ENCODE measurements at regions not wholly inside any gene's neighbourhood (a gene's known extent, or its start where the extent isn't known, plus 50 kb on each side); places are given as distances from the start of the nearest gene placed in this dataset.
"Not testable (repeated sequence)": the region's sequence is repeated elsewhere in the genome, so short reads cannot be mapped to it uniquely, and the experiment has no call there.

DNA sequence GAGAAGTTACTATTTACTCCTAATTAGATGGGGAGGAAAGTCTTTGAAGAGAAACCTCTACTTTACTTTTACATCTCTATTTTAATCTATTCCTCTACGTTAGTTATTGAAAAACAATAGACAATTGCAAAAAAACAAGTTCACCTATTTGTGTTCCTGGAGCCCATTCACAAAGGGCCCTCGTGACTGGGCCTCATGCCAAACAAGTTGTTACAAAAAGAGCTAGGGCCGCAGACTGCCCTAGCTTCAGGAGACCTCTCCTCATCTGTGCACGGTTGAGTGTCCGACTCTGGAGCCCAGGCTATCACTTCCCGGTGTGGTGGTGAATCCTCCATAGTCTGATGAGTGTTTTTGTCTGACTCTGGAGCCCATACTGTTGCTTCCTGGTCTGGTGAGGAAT is 190.9 kb downstream of the ZNF486 start:
- Mint-ChIP-seq H3K4me1 (ENCODE audit: low read depth) (no peaks in the 10 kb centered on the region), H3K27ac (no peak overlapping the region), H3K36me3 (ENCODE audit: low read depth) (no peaks in the 10 kb centered on the region), H3K27me3 (ENCODE audit: low read depth) (no peaks in the 10 kb centered on the region), H3K4me3 (no peak overlapping the region), H3K9me3 (peaks cover 56% of the 10 kb centered on the region)

DNA sequence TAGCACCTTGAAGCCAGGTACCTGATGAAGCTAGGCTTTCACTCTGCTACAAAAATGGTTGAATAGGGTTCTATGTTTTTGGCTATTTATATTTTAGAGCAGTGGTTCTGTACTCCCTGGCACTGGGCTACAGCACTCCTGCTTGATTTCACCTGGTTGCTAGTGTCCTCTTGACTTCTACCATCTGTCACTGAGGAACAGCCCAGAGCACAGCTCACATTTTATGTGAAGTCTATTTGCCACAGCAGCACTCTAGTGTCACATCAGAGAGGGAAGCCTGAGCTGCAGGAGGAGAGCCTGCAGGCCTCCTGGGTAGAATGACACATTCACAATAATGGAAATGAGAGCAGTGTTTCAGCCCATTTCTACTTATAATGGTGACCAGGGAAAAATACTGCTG is 184.2 kb downstream of the ZNF486 start:
- no peaks in the 10 kb centered on the region for H3K36me3 Mint-ChIP-seq (ENCODE audit: low read depth)
- H3K27me3 Mint-ChIP-seq (ENCODE audit: low read depth): no peaks in the 10 kb centered on the region
- H3K4me3 Mint-ChIP-seq: no peak overlapping the region
- no peak overlapping the region for H3K27ac Mint-ChIP-seq
- peaks cover 27% of the 10 kb centered on the region for H3K9me3 Mint-ChIP-seq
- H3K4me1 Mint-ChIP-seq (ENCODE audit: low read depth): no peaks in the 10 kb centered on the region

DNA sequence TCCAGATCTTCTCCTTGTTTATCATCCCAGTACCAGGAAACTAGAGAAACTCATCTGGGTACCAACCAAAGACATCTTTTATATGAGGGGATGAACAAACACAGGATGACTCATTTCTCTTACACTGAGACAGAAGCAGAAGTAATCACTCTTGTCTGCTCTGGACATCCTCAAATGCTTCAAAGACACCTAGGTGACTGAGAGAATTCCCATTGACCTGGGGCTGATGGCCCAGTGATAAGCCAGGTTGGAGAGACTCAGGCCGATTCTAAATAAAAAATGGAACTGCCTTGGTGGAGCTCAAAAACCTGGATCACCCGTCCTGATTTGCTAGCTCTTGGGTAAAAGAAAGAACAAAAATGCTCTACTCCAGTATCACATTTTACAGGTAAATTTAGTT is 182.2 kb downstream of the ZNF486 start:
- H3K4me1 Mint-ChIP-seq (ENCODE audit: low read depth): no peaks in the 10 kb centered on the region

DNA sequence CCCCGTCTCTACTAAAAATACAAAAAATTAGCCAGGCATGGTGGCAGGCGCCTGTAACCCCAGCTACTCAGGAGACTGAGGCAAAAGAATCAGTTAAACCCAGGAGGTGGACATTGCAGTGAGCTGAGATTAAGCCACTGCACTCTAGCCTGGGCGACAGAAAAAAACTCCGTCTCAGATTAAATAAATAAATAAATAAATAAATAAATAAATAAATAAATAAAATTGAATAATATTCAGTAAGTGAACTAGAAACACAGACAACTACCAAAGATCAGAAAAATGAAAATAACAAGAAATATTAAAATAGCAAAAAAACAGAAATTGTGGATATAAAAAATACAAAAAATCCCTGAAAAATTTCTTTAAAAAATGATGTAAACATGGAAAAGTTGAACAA is 172.4 kb downstream of the ZNF486 start:
- no peaks in the 10 kb centered on the region for H3K27me3 Mint-ChIP-seq (ENCODE audit: low read depth)
- no peak overlapping the region for H3K27ac Mint-ChIP-seq
- H3K36me3 Mint-ChIP-seq (ENCODE audit: low read depth): no peaks in the 10 kb centered on the region
- peaks cover 46% of the 10 kb centered on the region for H3K9me3 Mint-ChIP-seq
- no peak overlapping the region for H3K4me3 Mint-ChIP-seq
- H3K4me1 Mint-ChIP-seq (ENCODE audit: low read depth): no peaks in the 10 kb centered on the region

More for the DNA sequence above, 182.2 kb downstream of the ZNF486 start:
- Mint-ChIP-seq H3K4me3 (no peak overlapping the region), H3K36me3 (ENCODE audit: low read depth) (no peaks in the 10 kb centered on the region), H3K9me3 (peaks cover 20% of the 10 kb centered on the region), H3K27me3 (ENCODE audit: low read depth) (no peaks in the 10 kb centered on the region), H3K27ac (no peak overlapping the region)

DNA sequence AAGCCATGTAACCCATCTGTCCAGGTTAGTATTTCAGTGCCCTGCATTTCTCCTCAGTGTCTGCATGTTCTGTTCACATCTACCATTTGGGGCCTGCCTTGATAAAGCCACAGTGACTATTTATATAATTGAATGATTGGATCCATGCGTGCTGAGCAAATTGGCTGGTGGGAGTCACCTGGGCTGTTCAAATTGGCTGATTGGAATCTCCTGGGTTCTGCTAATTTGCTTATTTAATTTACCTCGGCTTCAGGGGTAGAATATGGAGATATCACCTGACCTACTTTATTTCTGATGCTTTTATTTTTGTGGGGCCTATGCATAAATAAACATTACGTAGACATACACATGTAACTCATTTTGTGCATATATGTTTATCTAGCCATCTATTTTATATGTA is 167.7 kb downstream of the ZNF486 start:
- no peak overlapping the region for H3K4me3 Mint-ChIP-seq
- H3K27ac Mint-ChIP-seq: no peak overlapping the region
- H3K36me3 Mint-ChIP-seq (ENCODE audit: low read depth): no peaks in the 10 kb centered on the region
- H3K9me3 Mint-ChIP-seq: peaks cover 28% of the 10 kb centered on the region
- H3K27me3 Mint-ChIP-seq (ENCODE audit: low read depth): no peaks in the 10 kb centered on the region
- no peaks in the 10 kb centered on the region for H3K4me1 Mint-ChIP-seq (ENCODE audit: low read depth)

DNA sequence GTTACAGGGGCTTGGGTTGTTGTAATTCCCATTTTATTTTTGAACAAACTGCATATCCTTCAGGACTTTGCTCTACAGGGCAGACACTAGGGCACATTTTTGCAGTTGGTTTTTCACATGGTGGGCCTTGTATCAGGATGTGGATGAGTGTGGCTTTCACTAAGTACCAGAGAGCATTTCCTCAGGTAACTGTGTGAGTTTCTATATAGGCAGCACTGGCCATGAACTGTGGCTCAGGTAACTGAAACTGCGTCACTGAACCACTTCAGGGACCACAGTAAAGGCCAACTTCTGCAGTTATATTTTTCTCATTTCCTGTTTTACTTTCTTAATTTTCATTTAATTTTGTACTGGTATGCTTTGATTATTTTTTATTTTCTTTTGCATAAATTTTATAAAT is 166.5 kb downstream of the ZNF486 start:
- no peak overlapping the region for H3K4me3 Mint-ChIP-seq
- H3K9me3 Mint-ChIP-seq: peaks cover 28% of the 10 kb centered on the region

DNA sequence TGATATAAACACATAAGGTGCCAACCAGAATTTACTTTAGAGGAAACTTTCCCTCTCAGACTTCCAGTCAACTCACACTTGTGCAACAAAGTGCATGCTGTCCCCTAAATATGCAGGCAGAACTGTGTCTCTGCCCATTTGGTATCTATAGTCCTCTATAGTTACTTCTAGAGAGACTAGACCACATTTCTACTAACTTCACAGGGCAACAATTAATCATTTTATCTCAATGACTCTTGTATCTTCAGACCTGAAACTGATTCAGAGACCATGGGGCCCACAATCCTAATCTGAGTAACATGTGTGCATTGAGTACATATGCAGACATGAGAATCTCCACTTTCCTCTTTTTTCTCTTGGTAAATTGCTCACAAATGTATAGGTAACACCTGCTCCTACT is 158.1 kb downstream of the ZNF486 start:
- Mint-ChIP-seq H3K36me3 (ENCODE audit: low read depth) (no peaks in the 10 kb centered on the region), H3K4me1 (ENCODE audit: low read depth) (no peaks in the 10 kb centered on the region), H3K4me3 (no peak overlapping the region), H3K9me3 (peaks cover 40% of the 10 kb centered on the region), H3K27ac (no peak overlapping the region), H3K27me3 (ENCODE audit: low read depth) (no peaks in the 10 kb centered on the region)

More for the DNA sequence above, 166.5 kb downstream of the ZNF486 start:
- H3K27ac Mint-ChIP-seq: no peak overlapping the region
- no peaks in the 10 kb centered on the region for H3K36me3 Mint-ChIP-seq (ENCODE audit: low read depth)
- H3K4me1 Mint-ChIP-seq (ENCODE audit: low read depth): no peaks in the 10 kb centered on the region
- no peaks in the 10 kb centered on the region for H3K27me3 Mint-ChIP-seq (ENCODE audit: low read depth)

DNA sequence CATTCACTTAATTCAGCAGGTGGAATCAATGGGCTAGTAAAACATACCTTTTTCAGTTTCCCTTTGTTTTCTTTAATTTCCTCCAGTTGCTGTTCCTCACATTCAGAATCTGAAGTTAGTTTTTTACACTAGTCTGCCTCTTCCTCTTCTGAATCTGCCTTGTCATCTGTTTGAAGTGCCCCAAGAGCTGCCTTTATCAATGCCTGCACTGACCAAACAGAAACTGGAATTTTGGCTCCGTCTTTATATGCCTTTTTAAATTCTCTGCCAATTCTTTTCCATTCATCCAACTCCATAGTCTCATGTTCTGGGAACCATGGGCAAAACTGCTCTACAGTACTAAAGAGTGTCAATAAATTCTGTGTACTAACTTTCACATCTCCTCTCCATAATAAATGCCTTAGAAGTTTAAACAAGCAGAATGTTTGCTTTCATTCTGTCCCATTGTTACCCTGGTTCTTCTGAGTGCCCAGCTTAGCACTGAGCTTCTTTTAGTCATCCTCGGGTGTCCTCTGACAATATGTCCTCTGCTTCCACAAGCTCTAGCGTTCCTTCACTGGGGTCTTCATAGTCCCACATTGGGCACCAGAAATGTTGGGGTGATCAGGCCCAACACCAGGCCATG is 154.2 kb downstream of the ZNF486 start:
- Mint-ChIP-seq H3K27ac (no peak overlapping the region), H3K4me3 (no peak overlapping the region), H3K9me3 (peaks cover 35% of the 10 kb centered on the region), H3K36me3 (ENCODE audit: low read depth) (no peaks in the 10 kb centered on the region), H3K4me1 (ENCODE audit: low read depth) (no peaks in the 10 kb centered on the region), H3K27me3 (ENCODE audit: low read depth) (no peaks in the 10 kb centered on the region)

DNA sequence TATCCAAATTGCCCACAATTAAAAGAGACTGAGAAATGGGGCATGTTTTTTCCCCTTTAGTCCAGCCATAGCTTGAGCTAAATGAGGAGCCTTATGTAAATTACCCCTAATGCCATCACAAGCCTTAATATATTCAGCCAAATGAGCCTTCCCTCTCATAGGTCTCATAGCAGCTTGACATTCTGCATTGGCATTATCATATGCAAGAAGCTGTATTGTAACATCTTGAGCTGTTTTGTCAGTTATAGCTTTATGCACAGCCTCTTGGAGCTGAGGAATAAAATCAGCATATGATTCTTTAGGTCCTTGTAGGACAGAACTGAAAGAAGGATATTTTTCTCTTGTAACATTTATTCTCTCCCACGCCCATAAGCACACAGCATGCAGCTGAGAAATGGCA is 153.2 kb downstream of the ZNF486 start:
- no peak overlapping the region for H3K4me3 Mint-ChIP-seq
- no peaks in the 10 kb centered on the region for H3K27me3 Mint-ChIP-seq (ENCODE audit: low read depth)
- H3K36me3 Mint-ChIP-seq (ENCODE audit: low read depth): no peaks in the 10 kb centered on the region
- H3K27ac Mint-ChIP-seq: no peak overlapping the region
- no peaks in the 10 kb centered on the region for H3K4me1 Mint-ChIP-seq (ENCODE audit: low read depth)
- H3K9me3 Mint-ChIP-seq: peaks cover 32% of the 10 kb centered on the region

DNA sequence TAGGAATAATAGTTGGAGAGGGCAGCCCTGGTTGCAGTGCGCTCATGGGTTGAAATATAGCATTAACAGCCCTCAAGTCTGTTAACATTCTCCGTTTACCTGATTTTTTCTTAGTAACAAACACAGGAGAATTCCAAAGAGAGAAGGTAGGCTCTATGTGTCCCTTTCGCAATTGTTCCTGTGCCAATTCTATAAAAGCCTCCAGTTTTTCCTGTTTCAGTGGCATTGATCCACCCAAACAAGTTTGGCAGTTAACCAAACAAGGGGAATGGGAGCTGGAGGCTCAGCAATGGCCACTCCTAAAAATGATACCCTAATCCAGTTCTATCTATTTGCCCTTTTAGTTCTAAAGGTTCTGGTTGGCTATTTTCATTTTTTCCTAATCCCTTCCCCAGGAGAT is 151.6 kb downstream of the ZNF486 start:
- Mint-ChIP-seq H3K36me3 (ENCODE audit: low read depth) (no peaks in the 10 kb centered on the region), H3K4me3 (no peak overlapping the region), H3K4me1 (ENCODE audit: low read depth) (no peaks in the 10 kb centered on the region), H3K27ac (no peak overlapping the region), H3K27me3 (ENCODE audit: low read depth) (no peaks in the 10 kb centered on the region), H3K9me3 (peaks cover 24% of the 10 kb centered on the region)

DNA sequence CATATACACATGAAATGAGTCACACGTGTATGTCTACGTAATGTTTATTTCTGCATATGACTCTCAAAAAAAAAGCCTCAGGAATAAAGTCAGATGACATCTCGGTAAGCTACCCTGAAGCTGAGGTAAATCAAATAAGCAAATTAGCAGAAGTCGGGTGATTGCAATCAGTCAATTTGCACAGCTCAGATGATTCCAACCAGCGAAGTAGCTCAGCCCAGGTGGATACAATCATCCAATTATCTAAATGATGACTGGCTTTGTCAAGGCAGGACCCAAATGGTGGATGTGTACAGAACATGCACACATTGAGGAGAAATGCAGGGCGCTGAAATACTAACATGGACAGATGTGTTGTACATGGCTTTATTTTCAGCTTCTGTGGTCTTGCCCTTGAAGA is 148.5 kb downstream of the ZNF486 start:
- H3K9me3 Mint-ChIP-seq: peaks cover 21% of the 10 kb centered on the region
- no peaks in the 10 kb centered on the region for H3K27me3 Mint-ChIP-seq (ENCODE audit: low read depth)
- no peak overlapping the region for H3K4me3 Mint-ChIP-seq
- no peak overlapping the region for H3K27ac Mint-ChIP-seq
- no peaks in the 10 kb centered on the region for H3K36me3 Mint-ChIP-seq (ENCODE audit: low read depth)
- H3K4me1 Mint-ChIP-seq (ENCODE audit: low read depth): no peaks in the 10 kb centered on the region

DNA sequence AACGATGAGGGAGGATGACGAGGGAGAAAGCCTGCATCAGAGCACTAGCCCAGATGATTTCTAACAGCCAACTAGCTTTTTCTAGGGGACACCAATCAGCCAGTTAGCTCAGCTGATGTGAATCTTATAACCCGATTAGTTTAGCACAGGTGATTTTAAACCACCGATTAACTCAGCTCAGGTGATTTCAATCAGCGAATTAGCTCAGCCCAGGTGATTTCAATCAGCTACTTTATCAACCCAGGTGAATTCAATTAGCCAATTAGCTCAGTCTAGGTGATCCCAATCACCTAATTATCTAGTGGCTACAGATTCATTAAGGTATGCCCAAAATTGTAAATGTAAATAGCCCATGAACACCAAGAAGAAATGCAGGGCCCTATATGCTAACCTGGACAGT is 146.9 kb downstream of the ZNF486 start:
- H3K27me3 Mint-ChIP-seq (ENCODE audit: low read depth): no peaks in the 10 kb centered on the region
- no peaks in the 10 kb centered on the region for H3K36me3 Mint-ChIP-seq (ENCODE audit: low read depth)
- H3K9me3 Mint-ChIP-seq: peaks cover 16% of the 10 kb centered on the region
- H3K4me1 Mint-ChIP-seq (ENCODE audit: low read depth): no peaks in the 10 kb centered on the region
- no peak overlapping the region for H3K27ac Mint-ChIP-seq
- no peak overlapping the region for H3K4me3 Mint-ChIP-seq

DNA sequence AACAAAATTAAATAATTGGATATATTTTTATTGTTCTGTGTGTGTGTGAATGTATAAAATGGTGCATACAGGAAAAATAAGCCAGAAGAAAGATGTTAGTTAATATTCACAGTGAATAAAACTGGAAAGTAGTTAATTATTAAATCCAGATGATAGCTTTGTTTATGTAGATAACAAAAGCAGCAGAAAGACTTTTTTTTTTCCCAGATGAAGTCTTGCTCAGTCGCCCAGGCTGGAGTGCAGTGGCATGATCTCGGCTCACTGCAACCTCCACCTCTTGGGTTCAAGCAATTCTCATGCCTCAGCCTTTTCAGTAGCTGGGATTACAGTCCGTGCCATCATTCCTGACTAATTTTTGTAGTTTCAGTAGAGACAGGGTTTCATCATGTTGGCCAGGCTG is 140.1 kb downstream of the ZNF486 start:
- Mint-ChIP-seq H3K4me3 (no peak overlapping the region), H3K27me3 (ENCODE audit: low read depth) (no peaks in the 10 kb centered on the region), H3K9me3 (peaks cover 30% of the 10 kb centered on the region), H3K36me3 (ENCODE audit: low read depth) (no peaks in the 10 kb centered on the region), H3K27ac (no peak overlapping the region), H3K4me1 (ENCODE audit: low read depth) (no peaks in the 10 kb centered on the region)

DNA sequence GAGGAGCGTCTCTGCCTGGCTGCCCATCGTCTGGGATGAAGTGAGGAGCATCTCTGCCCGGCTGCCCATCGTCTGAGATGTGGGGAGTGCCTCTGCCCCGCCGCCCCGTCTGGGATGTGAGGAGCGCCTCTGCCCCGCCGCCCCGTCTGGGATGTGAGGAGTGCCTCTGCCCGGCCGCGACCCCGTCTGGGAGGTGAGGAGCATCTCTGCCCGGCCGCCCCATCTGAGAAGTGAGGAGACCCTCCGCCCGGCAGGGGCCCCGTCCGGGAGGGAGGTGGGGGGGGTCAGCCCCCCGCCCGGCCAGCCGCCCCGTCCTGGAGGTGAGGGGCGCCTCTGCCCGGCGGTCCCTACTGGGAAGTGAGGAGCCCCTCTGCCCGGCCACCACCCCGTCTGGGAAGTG is 129.3 kb downstream of the ZNF486 start:
- H3K36me3 Mint-ChIP-seq (ENCODE audit: low read depth); H3K27me3 Mint-ChIP-seq (ENCODE audit: low read depth); H3K4me1 Mint-ChIP-seq (ENCODE audit: low read depth); H3K4me3 Mint-ChIP-seq; H3K27ac Mint-ChIP-seq: not testable (repeated sequence)
- H3K9me3 Mint-ChIP-seq: peaks cover 26% of the 10 kb centered on the region

DNA sequence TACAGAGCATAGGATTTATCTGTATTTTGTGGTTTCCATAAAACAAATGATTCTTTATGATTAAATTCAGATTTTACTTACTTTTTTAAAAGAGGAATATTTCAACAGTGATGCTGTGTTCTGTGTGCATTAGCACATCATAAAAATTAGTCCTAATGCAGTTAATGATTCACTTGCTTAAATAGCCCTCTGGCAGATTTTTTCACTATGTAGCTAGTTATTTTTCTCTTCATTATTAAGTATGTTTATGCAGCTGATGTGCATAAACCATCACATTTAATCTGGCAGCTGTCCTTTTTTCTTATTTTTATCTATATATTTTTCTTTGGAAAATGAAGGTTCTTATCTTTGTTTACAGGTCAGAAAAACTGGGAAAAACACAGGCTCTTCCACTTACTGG is 127.2 kb downstream of the ZNF486 start:
- H3K9me3 Mint-ChIP-seq: peaks cover 23% of the 10 kb centered on the region
- H3K36me3 Mint-ChIP-seq (ENCODE audit: low read depth): no peaks in the 10 kb centered on the region
- no peak overlapping the region for H3K4me3 Mint-ChIP-seq
- H3K27ac Mint-ChIP-seq: no peak overlapping the region
- H3K4me1 Mint-ChIP-seq (ENCODE audit: low read depth): no peaks in the 10 kb centered on the region
- H3K27me3 Mint-ChIP-seq (ENCODE audit: low read depth): no peaks in the 10 kb centered on the region

DNA sequence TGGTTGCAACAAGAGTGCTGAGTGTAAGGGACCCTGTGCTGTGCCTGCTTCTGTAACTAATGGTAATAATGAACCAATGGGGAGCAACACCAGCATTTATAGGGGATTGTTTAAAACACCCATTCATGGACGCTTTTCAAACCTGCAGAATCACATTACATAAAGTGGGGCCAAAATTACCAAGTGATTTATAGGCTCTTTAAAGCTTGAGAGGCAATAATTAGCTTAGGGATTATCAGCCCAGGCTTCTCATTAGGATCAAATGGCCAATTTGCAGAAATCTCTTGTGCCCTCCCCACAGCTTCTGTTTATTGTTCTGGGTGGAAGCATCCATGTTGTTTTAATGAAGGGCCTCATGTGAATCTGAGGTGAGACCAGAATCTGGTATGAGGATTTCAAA is 125.5 kb downstream of the ZNF486 start:
- not testable (repeated sequence) for H3K4me1 Mint-ChIP-seq (ENCODE audit: low read depth); H3K27me3 Mint-ChIP-seq (ENCODE audit: low read depth); H3K27ac Mint-ChIP-seq; H3K4me3 Mint-ChIP-seq; H3K36me3 Mint-ChIP-seq (ENCODE audit: low read depth)
- peaks cover 23% of the 10 kb centered on the region for H3K9me3 Mint-ChIP-seq
